ENCODE measurements at regions not wholly inside any gene's neighbourhood (a gene's known extent, or its start where the extent isn't known, plus 50 kb on each side); places are given as distances from the start of the nearest gene placed in this dataset.

DNA sequence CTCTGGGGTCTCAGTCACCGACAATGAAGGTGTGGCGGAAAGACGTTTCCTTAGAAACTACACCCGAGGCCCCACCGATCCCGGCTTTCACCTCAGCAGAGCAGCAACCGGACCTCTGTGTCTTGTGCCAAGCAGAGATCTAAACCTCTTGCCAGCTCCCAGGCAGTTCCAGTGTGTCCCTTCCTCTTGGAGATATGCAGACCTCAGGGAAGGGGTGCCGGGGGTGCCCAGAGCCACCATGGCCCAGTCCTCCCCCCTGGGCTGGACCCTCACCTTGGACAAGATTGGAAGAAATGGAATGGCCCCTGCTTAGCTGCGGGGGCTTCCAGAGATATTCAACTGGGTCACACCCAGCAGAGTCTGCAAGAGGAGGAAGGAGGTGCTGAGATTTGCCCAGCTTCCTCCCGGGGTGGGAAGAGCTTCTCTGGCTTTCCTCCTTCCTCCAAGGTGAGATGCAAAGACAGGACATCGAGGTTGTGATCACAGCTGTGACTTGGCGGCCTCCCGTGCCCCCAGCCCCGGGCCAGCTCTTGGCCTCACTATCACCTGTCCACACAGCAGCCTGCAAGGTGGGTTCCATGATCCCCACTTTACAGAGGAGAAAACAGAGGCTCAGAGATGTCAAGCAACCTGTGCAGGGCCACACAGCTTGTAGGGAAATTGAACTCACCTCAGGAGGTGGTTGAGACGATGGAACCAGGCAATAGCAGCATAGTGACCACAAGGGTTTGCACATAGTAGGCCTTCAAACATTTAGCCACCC, 281.7 kb upstream of the RTL1 start:
- TF ChIP-seq GATA3 (IDR thresholded peaks at IDR 0.05; ENCODE audit: low read depth, low read length) (no peak), GATA2 (IDR thresholded peaks at IDR 0.05; ENCODE audit: low read depth, low read length) (no peak)

- TF ChIP-seq GATA3 (IDR thresholded peaks at IDR 0.05; ENCODE audit: low read depth, low read length) (no peak), GATA2 (IDR thresholded peaks at IDR 0.05; ENCODE audit: low read depth, low read length) (no peak)
Measured at GRCh38 chr14:101185946-101186345, 282.4 kb upstream of the RTL1 start.

- no peak for TF ChIP-seq GATA2 (IDR thresholded peaks at IDR 0.05; ENCODE audit: low read depth, low read length)
Measured at GRCh38 chr14:101186544-101186943, 283.0 kb upstream of the RTL1 start.

DNA sequence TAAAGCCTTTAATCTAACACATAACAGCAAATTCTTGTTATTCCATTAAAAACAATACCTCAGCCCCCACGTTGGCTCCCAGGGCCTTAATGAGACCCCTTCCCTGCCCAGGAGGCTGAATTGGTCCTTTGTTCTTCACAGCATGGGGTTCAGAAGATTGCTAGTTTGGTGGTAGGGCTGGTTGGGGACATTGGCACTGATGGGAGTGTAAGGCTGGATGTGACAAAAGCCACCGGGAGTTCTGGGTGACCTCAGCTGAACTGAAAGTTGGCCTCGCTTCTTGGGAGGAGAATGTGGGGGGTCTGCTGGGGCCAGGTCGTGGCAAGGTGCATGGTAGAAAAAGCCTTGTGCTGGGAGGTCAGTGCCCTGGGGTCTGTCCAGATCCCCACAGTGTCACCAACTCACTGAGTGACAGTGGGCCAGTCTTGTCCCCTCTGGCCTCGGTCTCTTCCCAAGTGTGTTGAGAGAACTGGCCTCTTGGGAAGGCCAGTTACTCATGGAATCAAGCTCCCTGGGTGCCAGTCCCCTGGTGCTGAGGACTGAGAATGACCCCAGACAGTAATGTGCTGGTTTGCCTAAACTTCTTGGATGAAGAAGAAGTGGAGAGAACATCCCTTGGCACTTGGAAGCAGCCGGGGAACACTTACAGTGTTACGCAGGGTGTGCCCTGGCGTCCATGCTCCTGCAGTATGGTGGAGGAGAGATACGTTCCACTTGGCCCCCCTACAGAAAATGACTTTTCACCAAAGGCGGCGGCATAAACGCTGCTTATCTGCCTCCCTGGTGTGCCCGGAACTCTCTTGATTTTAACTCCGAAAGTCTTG, 283.7 kb upstream of the RTL1 start:
- no peak for TF ChIP-seq GATA3 (IDR thresholded peaks at IDR 0.05; ENCODE audit: low read depth, low read length)
- TF ChIP-seq GATA2 (IDR thresholded peaks at IDR 0.05; ENCODE audit: low read depth, low read length): no peak

DNA sequence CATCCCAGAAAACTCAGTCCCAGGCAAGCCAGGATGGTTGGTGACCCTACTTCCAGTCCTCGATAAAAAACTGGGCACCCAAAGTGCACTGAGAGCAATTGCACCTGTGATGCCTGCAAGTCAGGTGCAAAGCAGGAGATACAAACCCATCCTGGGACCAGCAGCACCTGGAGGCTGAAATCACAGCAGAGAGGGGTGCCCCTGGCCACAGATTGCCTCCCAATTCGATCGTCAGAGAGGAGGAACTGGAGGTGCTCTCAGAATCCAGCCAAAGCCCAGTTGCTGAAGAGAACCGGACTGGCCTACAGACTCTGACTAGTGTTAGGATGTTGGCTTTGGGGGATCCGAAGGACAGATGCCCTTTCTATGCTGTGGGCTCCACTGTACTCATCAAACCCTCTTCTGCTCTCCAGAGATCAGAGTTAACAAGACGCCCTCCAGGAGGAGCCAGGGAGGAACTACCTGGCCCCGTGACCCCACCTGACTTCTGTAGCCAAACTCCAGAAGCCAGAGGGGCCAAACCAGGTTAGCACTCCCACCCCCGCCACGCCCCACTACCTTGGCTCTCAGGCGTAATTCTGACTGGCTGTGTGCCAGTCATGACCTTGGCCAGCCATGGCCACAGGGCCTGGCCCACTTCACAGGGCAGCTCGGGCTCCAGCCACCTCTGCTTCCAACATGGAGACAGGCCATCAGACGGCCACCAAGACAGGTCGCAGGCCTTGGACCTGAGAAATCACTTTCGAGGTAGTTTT, 284.5 kb upstream of the RTL1 start:
- TF ChIP-seq GATA3 (IDR thresholded peaks at IDR 0.05; ENCODE audit: low read depth, low read length): no peak
- no peak for TF ChIP-seq GATA2 (IDR thresholded peaks at IDR 0.05; ENCODE audit: low read depth, low read length)

DNA sequence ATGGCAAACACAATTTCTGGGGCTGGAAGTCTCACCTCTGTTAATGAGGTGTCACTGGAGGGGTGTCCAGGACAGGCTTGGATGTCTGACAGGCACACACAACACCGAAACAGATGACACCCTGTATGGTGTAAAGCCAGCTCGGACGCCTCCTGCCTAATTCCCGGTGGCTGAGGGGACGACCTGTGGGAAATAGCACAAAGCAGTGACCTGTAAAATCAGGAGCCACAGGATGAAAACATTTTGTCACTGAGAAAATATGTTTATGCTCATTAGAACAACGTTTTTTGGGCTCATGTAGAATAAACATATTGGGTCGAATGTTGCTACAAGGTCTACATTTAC, 285.0 kb upstream of the RTL1 start:
- no peak for TF ChIP-seq GATA3 (IDR thresholded peaks at IDR 0.05; ENCODE audit: low read depth, low read length)
- TF ChIP-seq GATA2 (IDR thresholded peaks at IDR 0.05; ENCODE audit: low read depth, low read length): no peak

- TF ChIP-seq GATA3 (IDR thresholded peaks at IDR 0.05; ENCODE audit: low read depth, low read length) (no peak), GATA2 (IDR thresholded peaks at IDR 0.05; ENCODE audit: low read depth, low read length) (no peak)
Measured at GRCh38 chr14:101189266-101189665, 285.7 kb upstream of the RTL1 start.

- TF ChIP-seq GATA3 (IDR thresholded peaks at IDR 0.05; ENCODE audit: low read depth, low read length): no peak
- no peak for TF ChIP-seq GATA2 (IDR thresholded peaks at IDR 0.05; ENCODE audit: low read depth, low read length)
Measured at GRCh38 chr14:101189962-101190560, 286.5 kb upstream of the RTL1 start.

DNA sequence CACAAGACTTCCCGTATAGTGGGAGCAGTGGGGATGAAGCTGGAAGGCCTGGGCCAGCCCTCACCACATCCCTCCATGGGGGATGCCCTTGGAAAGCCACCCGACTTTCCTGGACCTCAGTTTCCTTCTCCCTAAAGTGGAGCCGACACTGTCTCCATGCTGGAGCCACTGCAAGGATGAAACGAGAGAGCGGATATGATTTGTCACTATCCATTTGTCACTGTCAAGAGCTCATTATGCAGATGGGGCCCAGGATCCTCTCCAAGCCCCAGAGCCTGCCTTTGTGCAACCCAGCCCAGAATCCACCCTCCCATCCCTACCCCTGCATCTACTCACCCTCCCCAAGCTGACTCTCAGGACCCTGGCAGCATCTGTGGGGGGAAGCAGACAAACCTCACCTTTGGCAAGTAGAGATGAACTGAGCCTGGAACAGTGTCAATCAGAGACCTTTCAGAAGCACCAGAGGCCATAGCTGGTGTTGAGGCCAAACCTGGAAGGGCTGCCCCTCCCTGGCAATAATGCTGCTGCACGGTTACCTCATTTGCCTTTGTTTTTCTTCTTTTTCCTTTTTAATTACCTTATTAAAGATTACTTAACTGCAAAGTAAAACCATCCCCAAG, 287.7 kb upstream of the RTL1 start:
- no peak for TF ChIP-seq GATA2 (IDR thresholded peaks at IDR 0.05; ENCODE audit: low read depth, low read length)
- no peak for TF ChIP-seq GATA3 (IDR thresholded peaks at IDR 0.05; ENCODE audit: low read depth, low read length)

DNA sequence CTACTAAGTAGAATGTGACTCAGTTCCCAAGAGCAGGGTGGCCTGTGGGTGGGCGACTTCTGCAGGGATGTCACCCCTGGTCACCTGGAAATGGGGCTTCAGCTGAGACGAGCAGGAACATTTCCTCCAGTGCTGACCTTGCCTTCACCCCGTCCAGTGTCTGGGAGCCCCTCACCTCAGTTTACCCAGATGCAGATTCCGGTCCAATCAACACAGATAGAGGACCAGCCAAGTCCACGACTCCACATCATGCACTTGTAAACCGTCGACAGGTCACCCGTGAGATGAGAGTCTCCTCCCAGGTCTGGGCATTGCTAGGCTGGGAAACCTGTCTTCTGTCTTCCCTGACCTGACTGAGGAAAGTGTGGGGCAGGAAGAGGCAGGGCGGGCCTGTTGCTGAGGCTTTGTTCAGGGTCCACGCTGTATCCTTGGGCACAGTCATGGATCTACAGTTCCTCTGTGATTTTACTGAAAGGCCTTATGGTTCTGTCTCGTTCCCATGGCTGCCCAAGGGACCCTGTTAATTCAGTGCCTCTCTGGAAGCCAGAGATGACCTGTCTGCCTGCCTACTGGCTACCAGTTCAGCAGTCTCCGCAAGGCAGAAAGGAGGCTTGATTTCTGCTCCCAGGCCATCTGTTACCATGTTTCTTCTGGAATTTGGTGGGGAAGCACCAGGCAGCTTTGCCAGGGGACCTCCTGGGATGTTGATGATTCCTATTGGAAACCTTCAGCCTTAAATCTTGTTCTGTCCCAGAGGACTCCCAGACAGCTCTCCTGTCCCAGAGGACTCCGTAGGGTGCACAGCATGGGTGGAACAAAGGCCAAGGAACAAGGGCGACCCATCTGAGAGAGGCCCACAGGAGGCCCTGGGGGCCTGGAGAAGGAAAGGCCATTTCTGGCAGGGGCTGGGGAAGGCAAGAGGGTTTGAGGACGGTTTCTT, 288.5 kb upstream of the RTL1 start:
- TF ChIP-seq GATA2 (IDR thresholded peaks at IDR 0.05; ENCODE audit: low read depth, low read length): no peak
- TF ChIP-seq GATA3 (IDR thresholded peaks at IDR 0.05; ENCODE audit: low read depth, low read length): no peak

DNA sequence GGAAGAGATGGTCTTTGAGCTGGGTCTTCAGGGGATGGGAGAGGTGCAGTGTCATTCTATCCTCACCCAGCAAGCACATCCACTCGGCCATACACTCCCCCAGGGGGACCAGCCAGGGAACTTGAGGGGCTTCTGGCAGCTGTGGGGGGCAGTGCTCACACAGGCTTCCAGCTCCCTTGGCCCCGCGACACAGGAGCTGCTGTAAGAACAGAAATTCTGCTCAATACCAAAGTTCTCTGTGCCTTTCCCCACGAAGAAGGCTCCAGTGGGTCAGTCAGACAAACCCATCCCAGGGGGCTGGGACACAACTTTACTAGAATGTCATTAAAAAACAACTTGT, 289.1 kb upstream of the RTL1 start:
- TF ChIP-seq GATA3 (IDR thresholded peaks at IDR 0.05; ENCODE audit: low read depth, low read length) (no peak), GATA2 (IDR thresholded peaks at IDR 0.05; ENCODE audit: low read depth, low read length) (no peak)

DNA sequence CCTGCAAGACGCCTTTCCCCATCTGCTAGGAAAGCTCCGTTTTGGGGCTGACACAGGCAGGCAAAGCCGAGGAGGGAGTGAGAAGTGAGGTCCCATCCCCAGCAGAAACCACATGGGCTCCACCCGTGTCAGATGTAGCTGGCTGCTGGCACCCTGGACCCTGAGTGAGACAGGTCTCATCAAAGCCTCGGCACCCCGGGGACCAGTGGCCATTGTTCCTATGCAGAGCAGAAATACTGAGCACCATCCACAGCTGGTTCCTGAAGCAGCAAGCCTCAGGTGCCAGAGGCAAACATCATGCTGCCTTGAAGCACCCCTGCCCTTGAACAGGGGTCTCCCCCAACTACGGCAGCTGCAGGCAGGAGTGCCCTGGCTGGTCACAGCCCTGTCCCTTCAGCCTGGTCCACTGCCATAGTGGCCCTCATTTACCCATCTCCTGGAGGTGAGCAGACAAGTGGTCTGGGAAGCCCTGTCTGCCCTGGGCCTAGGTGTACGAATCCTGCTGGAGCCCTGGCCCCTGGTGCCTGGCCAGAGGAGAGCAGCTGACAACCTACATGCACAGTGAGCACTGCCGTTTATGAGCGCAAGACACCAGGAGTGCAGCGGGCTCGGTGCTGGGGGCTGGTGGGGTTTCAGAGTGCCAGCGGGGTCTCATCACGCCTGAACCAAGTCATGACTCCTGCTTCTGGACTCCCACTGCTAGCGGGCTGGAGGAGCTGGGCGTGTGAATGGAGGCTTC, 289.8 kb upstream of the RTL1 start:
- TF ChIP-seq GATA3 (IDR thresholded peaks at IDR 0.05; ENCODE audit: low read depth, low read length): no peak
- no peak for TF ChIP-seq GATA2 (IDR thresholded peaks at IDR 0.05; ENCODE audit: low read depth, low read length)
